DND-41 (cell line): ENCODE measurements at regions not wholly inside any gene's neighbourhood (a gene's known extent, or its start where the extent isn't known, plus 50 kb on each side); places are given as distances from the start of the nearest gene placed in this dataset.

Experiments
- ATAC-seq: fragments of 200-7000 bp; cut with Tn5 transposase; 3 replicates; pipeline ENCODE4 v1.9.1; 2021; ENCODE audit warnings: low read depth; ENCODE audit not compliant: insufficient read depth
- DNase-seq: peaks from one replicate; pipeline ENCODE4 v3.0.0-alpha.2; 2020
- H2AFZ ChIP-seq: 2 replicates; pipeline ENCODE4 v1.6.0; 2012; ENCODE audit warnings: low read depth, low read length
- H3K27ac ChIP-seq: 2 replicates; pipeline ENCODE4 v1.5.1; 2012; ENCODE audit warnings: low read length, inconsistent platforms
- H3K27me3 ChIP-seq: fragments of 200-600 bp; sonication (generic); 2 replicates; pipeline ENCODE4 v1.6.0; 2012; ENCODE audit warnings: low read length, mild to moderate bottlenecking, inconsistent platforms; ENCODE audit not compliant: insufficient read depth, poor library complexity
- H3K36me3 ChIP-seq: 2 replicates; pipeline ENCODE4 v1.5.1; 2012; ENCODE audit warnings: low read length, inconsistent platforms; ENCODE audit not compliant: insufficient read depth
- H3K4me1 ChIP-seq: 2 replicates; pipeline ENCODE4 v1.5.1; 2012; ENCODE audit warnings: mild to moderate bottlenecking, low read length; ENCODE audit not compliant: insufficient read depth
- H3K4me2 ChIP-seq: 2 replicates; pipeline ENCODE4 v1.6.0; 2012; ENCODE audit warnings: mild to moderate bottlenecking, moderate library complexity, low read length, inconsistent platforms; ENCODE audit not compliant: insufficient read depth
- H3K4me3 ChIP-seq, 2 experiments: fragments of 200-600 bp in 1 of 2; shearing (Covaris generic) in 1 of 2; 2 replicates each; pipeline ENCODE4 v1.5.1; 2012 to 2016; ENCODE audit warnings: inconsistent platforms in 2 of 2, low read length in 2 of 2, mild to moderate bottlenecking in 2 of 2, low read depth in 1 of 2, moderate library complexity in 1 of 2
- H3K79me2 ChIP-seq: 2 replicates; pipeline ENCODE4 v1.6.0; 2012; ENCODE audit warnings: low read length, inconsistent platforms; ENCODE audit not compliant: insufficient read depth
- H3K9ac ChIP-seq: 2 replicates; pipeline ENCODE4 v1.6.0; 2012; ENCODE audit warnings: low read depth, mild to moderate bottlenecking, inconsistent platforms, low read length, moderate library complexity
- H3K9me3 ChIP-seq: 2 replicates; pipeline ENCODE4 v1.5.1; 2012; ENCODE audit warnings: low read length, moderate library complexity, mild to moderate bottlenecking, inconsistent platforms; ENCODE audit not compliant: insufficient read depth, severe bottlenecking
- H4K20me1 ChIP-seq: 2 replicates; pipeline ENCODE4 v1.6.0; 2012; ENCODE audit warnings: low read length; ENCODE audit not compliant: insufficient read depth
- EZH2 ChIP-seq: IDR thresholded peaks from 3 replicates; pipeline ENCODE4 v1.6.1; 2012; ENCODE audit warnings: borderline replicate concordance, low read depth, mild to moderate bottlenecking, moderate library complexity, low read length, inconsistent platforms; ENCODE audit not compliant: severe bottlenecking
- TF ChIP-seq, protein P1 (sequence below): IDR thresholded peaks from 2 replicates; pipeline ENCODE4 v1.5.1; 2012; ENCODE audit warnings: borderline replicate concordance, low read length, moderate library complexity, mild to moderate bottlenecking; ENCODE audit not compliant: poor library complexity, severe bottlenecking; ENCODE audit errors: extremely low read depth

DNA sequence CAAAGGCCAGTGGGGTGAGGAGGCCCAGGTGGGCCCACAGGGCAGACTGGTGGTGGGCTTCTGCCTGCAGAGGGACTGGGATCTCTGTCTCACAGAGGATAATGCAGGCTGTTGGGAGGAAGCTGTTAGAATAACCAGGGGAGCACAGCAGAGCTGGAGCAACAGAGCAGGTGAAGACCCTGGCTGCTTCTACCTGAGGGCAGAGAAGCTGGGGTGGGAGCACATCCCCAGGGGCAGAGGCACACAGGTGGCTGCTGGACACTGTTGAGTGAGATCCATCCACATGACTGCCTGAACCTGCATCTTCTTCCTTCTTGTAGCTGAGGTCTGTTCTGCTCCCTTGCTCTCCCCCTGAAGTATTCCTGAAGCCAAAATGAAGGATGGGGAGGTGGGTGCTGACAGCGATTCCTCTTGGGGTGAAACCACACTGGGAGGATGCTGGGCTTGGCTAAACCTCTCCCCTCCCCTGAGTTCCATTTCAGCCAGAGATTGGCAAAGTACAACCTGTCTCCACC is 1725.0 kb downstream of the TP53TG3F start:
- DNase-seq = no peak
- H3K9me3 ChIP-seq = peaks cover 12% of the 10 kb centered on the region
- no peaks in the 10 kb centered on the region for H3K36me3 ChIP-seq
- H3K4me3 ChIP-seq = no peak overlapping the region
- TF ChIP-seq, protein P1, sequence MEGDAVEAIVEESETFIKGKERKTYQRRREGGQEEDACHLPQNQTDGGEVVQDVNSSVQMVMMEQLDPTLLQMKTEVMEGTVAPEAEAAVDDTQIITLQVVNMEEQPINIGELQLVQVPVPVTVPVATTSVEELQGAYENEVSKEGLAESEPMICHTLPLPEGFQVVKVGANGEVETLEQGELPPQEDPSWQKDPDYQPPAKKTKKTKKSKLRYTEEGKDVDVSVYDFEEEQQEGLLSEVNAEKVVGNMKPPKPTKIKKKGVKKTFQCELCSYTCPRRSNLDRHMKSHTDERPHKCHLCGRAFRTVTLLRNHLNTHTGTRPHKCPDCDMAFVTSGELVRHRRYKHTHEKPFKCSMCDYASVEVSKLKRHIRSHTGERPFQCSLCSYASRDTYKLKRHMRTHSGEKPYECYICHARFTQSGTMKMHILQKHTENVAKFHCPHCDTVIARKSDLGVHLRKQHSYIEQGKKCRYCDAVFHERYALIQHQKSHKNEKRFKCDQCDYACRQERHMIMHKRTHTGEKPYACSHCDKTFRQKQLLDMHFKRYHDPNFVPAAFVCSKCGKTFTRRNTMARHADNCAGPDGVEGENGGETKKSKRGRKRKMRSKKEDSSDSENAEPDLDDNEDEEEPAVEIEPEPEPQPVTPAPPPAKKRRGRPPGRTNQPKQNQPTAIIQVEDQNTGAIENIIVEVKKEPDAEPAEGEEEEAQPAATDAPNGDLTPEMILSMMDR = no peak
- TF ChIP-seq EZH2 = no peak
- H3K27ac ChIP-seq = no peak overlapping the region
- no peaks in the 10 kb centered on the region for H4K20me1 ChIP-seq
- H3K27me3 ChIP-seq = no peaks in the 10 kb centered on the region
- H3K79me2 ChIP-seq = no peaks in the 10 kb centered on the region
- H3K9ac ChIP-seq = no peak overlapping the region
- no peaks in the 10 kb centered on the region for H3K4me1 ChIP-seq
- no peak overlapping the region for H3K4me2 ChIP-seq
- no peak for ATAC-seq
- H2AFZ ChIP-seq = no peak overlapping the region

DNA sequence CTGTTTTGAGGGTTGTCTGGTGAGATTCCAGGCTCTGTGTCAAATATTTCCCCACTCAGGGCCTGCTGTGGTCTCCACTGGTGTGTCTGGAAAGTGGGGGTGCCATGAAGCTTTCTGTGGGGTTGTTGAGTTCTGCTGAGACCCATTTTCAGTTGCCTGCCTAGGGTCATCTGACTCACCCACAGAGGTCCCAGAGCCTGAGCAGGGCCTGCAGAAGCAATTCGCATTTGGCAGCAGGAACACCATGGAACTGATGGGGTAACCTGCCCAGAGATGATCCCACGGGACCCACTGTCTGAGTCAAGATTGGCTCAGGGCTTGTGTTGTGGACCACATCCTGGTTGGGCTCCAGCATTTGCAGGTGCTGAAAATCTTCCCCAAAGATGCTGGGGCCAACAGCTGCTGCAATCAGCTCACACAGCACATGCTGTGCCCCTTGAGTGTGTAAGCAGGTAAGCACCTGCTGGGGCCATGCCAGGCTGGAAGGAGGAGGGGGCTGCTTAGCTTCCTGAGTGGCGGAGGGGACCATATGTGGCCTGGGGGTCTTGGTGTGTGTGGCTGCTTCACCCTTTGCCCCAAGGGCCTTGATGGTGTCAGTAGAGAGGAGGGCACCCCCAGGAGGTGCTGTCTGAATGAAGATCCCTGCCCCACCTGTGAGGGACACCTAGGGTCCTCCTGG is 1726.1 kb downstream of the TP53TG3F start:
- H3K9me3 ChIP-seq = peaks cover 12% of the 10 kb centered on the region
- H4K20me1 ChIP-seq = no peaks in the 10 kb centered on the region
- DNase-seq (no peak), ATAC-seq (no peak)
- no peaks in the 10 kb centered on the region for H3K79me2 ChIP-seq
- H3K27me3 ChIP-seq = no peaks in the 10 kb centered on the region
- H3K36me3 ChIP-seq = no peaks in the 10 kb centered on the region
- TF ChIP-seq EZH2 = no peak
- TF ChIP-seq, protein P1 = no peak
- H3K4me1 ChIP-seq = no peaks in the 10 kb centered on the region
- H3K4me3 ChIP-seq = no peak overlapping the region
- H3K4me2 ChIP-seq = no peak overlapping the region
- no peak overlapping the region for H2AFZ ChIP-seq
- H3K9ac ChIP-seq = no peak overlapping the region
- H3K27ac ChIP-seq = no peak overlapping the region

DNA sequence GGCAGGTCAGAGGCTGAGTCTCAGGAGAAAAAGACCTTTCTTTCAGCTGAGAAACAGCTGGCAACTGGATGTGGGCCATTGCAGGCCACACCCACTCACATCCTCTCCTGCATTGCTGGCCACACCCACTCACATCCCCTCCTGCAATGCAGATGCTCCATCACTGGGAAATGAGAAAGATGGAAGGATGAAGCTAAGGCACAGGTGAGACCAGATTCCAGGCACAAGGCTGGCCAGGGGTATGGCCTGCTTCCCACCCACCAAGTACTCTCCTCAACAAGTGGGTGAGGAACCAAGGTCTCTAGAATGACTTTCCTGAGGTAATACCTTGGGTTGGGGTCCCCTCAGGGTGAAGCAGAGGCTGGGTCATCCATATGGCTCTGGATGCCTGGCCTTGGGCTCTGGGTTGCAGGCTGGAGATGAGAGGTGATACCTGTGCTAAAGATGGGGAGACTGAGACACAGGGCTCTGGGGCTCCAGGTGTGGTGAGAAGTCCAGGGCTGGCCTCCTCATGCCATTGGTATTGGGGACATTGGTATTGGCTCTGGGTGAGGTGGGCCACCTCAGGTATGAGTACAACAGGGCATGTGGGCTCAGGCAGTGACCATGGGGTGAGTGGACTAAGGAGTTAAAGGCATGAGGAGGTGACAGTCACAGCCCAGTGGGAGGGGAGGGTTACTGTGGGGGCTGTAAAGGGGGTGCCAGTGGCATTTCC is 1726.8 kb downstream of the TP53TG3F start:
- Histone ChIP-seq H3K27ac (no peak overlapping the region), H3K4me1 (no peaks in the 10 kb centered on the region), H3K4me3 (no peak overlapping the region), H3K9ac (no peak overlapping the region), H3K36me3 (no peaks in the 10 kb centered on the region), H3K79me2 (no peaks in the 10 kb centered on the region), H2AFZ (no peak overlapping the region), H3K9me3 (peaks cover 12% of the 10 kb centered on the region), H3K4me2 (no peak overlapping the region), H4K20me1 (no peaks in the 10 kb centered on the region), H3K27me3 (no peaks in the 10 kb centered on the region)
- no peak for TF ChIP-seq EZH2
- TF ChIP-seq, protein P1 = no peak
- ATAC-seq (no peak), DNase-seq (no peak)
